ENCODE measurements at regions not wholly inside any gene's neighbourhood (a gene's known extent, or its start where the extent isn't known, plus 50 kb on each side); places are given as distances from the start of the nearest gene placed in this dataset.
"Not testable (repeated sequence)": the region's sequence is repeated elsewhere in the genome, so short reads cannot be mapped to it uniquely, and the experiment has no call there.

GRCh38 chr14:28946267-28946666 lies 179.7 kb downstream of the FOXG1 start:
- DNase-seq (ENCODE audit: low spot score) = no peak

- no peak for DNase-seq (ENCODE audit: low spot score)
These were observed 182.9 kb downstream of the FOXG1 start for GRCh38 chr14:28949503-28949902.

GRCh38 chr14:28952161-28952560 lies 185.6 kb downstream of the FOXG1 start:
- DNase-seq (ENCODE audit: low spot score) = no peak

GRCh38 chr14:28952666-28953065 lies 186.1 kb downstream of the FOXG1 start:
- DNase-seq (ENCODE audit: low spot score) = no peak

- no peak for DNase-seq (ENCODE audit: low spot score)
These were observed 187.4 kb downstream of the FOXG1 start for GRCh38 chr14:28953973-28954372.

- no peak for DNase-seq (ENCODE audit: low spot score)
These were observed 200.0 kb downstream of the FOXG1 start for GRCh38 chr14:28966416-28967233.

GRCh38 chr14:28975084-28975483 lies 208.5 kb downstream of the FOXG1 start:
- DNase-seq (ENCODE audit: low spot score) = peak; percentile 13

GRCh38 chr14:28982228-28982627 lies 215.6 kb downstream of the FOXG1 start:
- DNase-seq (ENCODE audit: low spot score) = no peak

- DNase-seq (ENCODE audit: low spot score) = no peak
These were observed 216.7 kb downstream of the FOXG1 start for GRCh38 chr14:28983279-28983678.

- no peak for DNase-seq (ENCODE audit: low spot score)
These were observed 220.9 kb downstream of the FOXG1 start for GRCh38 chr14:28987516-28987915.

GRCh38 chr14:28997196-28997595 lies 230.6 kb downstream of the FOXG1 start:
- not testable (repeated sequence) for DNase-seq (ENCODE audit: low spot score)

- no peak for DNase-seq (ENCODE audit: low spot score)
These were observed 233.1 kb downstream of the FOXG1 start for GRCh38 chr14:28999656-29000055.

GRCh38 chr14:29005647-29006046 lies 239.1 kb downstream of the FOXG1 start:
- DNase-seq (ENCODE audit: low spot score) = no peak

GRCh38 chr14:29007990-29008389 lies 241.4 kb downstream of the FOXG1 start:
- no peak for DNase-seq (ENCODE audit: low spot score)

- peak; percentile 59 for DNase-seq (ENCODE audit: low spot score)
These were observed 249.7 kb downstream of the FOXG1 start for GRCh38 chr14:29016050-29016900.

GRCh38 chr14:29023505-29023904 lies 256.9 kb downstream of the FOXG1 start:
- DNase-seq (ENCODE audit: low spot score) = not testable (repeated sequence)

GRCh38 chr14:29027441-29027840 lies 260.9 kb downstream of the FOXG1 start:
- DNase-seq (ENCODE audit: low spot score) = not testable (repeated sequence)

- DNase-seq (ENCODE audit: low spot score) = not testable (repeated sequence)
These were observed 261.5 kb downstream of the FOXG1 start for GRCh38 chr14:29027941-29028705.

GRCh38 chr14:29028973-29029582 lies 262.5 kb downstream of the FOXG1 start:
- peak; percentile 29 for DNase-seq (ENCODE audit: low spot score)

- DNase-seq (ENCODE audit: low spot score) = no peak
These were observed 263.5 kb downstream of the FOXG1 start for GRCh38 chr14:29030121-29030520.

- DNase-seq (ENCODE audit: low spot score) = no peak
These were observed 264.4 kb downstream of the FOXG1 start for GRCh38 chr14:29030970-29031369.

GRCh38 chr14:29035134-29035533 lies 268.5 kb downstream of the FOXG1 start:
- DNase-seq (ENCODE audit: low spot score) = no peak
